HCT116 (cell line): ENCODE measurements at regions not wholly inside any gene's neighbourhood (a gene's known extent, or its start where the extent isn't known, plus 50 kb on each side); places are given as distances from the start of the nearest gene placed in this dataset.

Source experiments
- ATAC-seq: fragments of 200-7000 bp; cut with Tn5 transposase; 2 replicates; pipeline ENCODE4 v1.9.1; 2020; ENCODE audit warnings: mild to moderate bottlenecking, moderate library complexity
- BruUV-seq: library from RNA; stranded (reverse); fragments of 400-500 nt; replicated peaks from 2 replicates; lab custom pipeline; 2021; lab: Mats Ljungman, UMichigan
- CTCF ChIA-PET: fragments of 300-600 bp; sonication (Branson Sonifier 250); formaldehyde crosslinking; loops from one replicate; lab custom pipeline; 2021; ENCODE audit warnings: antibody characterized with exemption; lab: Charles Lee
- POLR2A ChIA-PET: fragments of 300-600, 350-600 bp; sonication (Branson Sonifier 250); formaldehyde crosslinking; loops from one replicate; lab custom pipeline; 2021; ENCODE audit warnings: antibody characterized with exemption; lab: Charles Lee
- RAD21 ChIA-PET, 2 experiments: fragments of 300-600 bp; sonication (Branson Sonifier 250); formaldehyde crosslinking; loops; one replicate each; lab custom pipeline; 2023; ENCODE audit warnings: low total read pairs in 2 of 2; ENCODE audit not compliant: uncharacterized antibody in 2 of 2, unreplicated experiment in 2 of 2, low non-redundant PET in 1 of 2; lab: Charles Lee
- DNase-seq: peaks from one replicate; pipeline ENCODE4 v3.0.0-alpha.2; 2010; ENCODE audit warnings: low read depth, low spot score
- H2AFZ ChIP-seq: fragments of 200-600 bp; shearing (Covaris generic), sonication (generic); 2 replicates; pipeline ENCODE4 v1.6.1; 2017; ENCODE audit warnings: low read depth, mixed run types, mixed read lengths, antibody characterized with exemption, low read length; ENCODE audit not compliant: poor library complexity, severe bottlenecking
- H3K27ac ChIP-seq: 2 replicates; pipeline ENCODE4 v1.5.1; 2012; ENCODE audit warnings: low read depth, low read length
- H3K27me3 ChIP-seq: fragments of 200-600 bp; sonication (generic); 2 replicates; pipeline ENCODE4 v1.6.1; 2016; ENCODE audit warnings: mixed run types, low read length, mixed read lengths; ENCODE audit not compliant: insufficient read depth
- H3K36me3 ChIP-seq, 2 experiments: fragments of 200-500 bp in 1 of 2; fragments of 200-600 bp in 1 of 2; sonication (Bioruptor generic) in 1 of 2; sonication (generic) in 1 of 2; 2 replicates each; pipeline versions ENCODE4 v1.5.1 to v1.6.1; 2014 to 2016; ENCODE audit warnings: low read length in 2 of 2, inconsistent platforms in 1 of 2, mixed read lengths in 1 of 2, mixed run types in 1 of 2; ENCODE audit not compliant: insufficient read depth in 2 of 2, control insufficient read depth in 1 of 2
- H3K4me1 ChIP-seq, 2 experiments: fragments of 200-600 bp in 1 of 2; sonication (generic) in 1 of 2; 2 replicates each; pipeline versions ENCODE4 v1.5.1 to v1.6.1; 2012 to 2017; ENCODE audit warnings: low read length in 2 of 2, inconsistent platforms in 1 of 2, mild to moderate bottlenecking in 1 of 2, mixed read lengths in 1 of 2, mixed run types in 1 of 2, moderate library complexity in 1 of 2; ENCODE audit not compliant: insufficient read depth in 2 of 2, control insufficient read depth in 1 of 2
- H3K4me2 ChIP-seq: fragments of 200-600 bp; sonication (generic); 2 replicates; pipeline ENCODE4 v1.6.1; 2017; ENCODE audit warnings: mixed run types, low read length, mixed read lengths
- H3K4me3 ChIP-seq, 2 experiments: fragments of 200-600 bp in 1 of 2; sonication (generic) in 1 of 2; replicated peaks in 1 of 2; 2 replicates each; pipeline ENCODE4 v1.5.1; 2011 to 2016; ENCODE audit warnings: low read length in 2 of 2, control low read depth in 1 of 2, low read depth in 1 of 2, mild to moderate bottlenecking in 1 of 2, mixed read lengths in 1 of 2, mixed run types in 1 of 2
- H3K79me2 ChIP-seq: fragments of 200-600 bp; sonication (generic); 2 replicates; pipeline ENCODE4 v1.6.1; 2017; ENCODE audit warnings: mild to moderate bottlenecking, mixed run types, low read length, moderate library complexity, mixed read lengths; ENCODE audit not compliant: insufficient read depth
- H3K9ac ChIP-seq: fragments of 200-600 bp; sonication (generic); 2 replicates; pipeline ENCODE4 v1.6.1; 2016; ENCODE audit warnings: low read length, mixed read lengths
- H3K9me2 ChIP-seq: fragments of 200-600 bp; sonication (generic), shearing (Covaris generic); 2 replicates; pipeline ENCODE4 v1.6.1; 2017; ENCODE audit warnings: mixed run types, mild to moderate bottlenecking, moderate library complexity; ENCODE audit not compliant: insufficient read depth
- H3K9me3 ChIP-seq, 2 experiments: fragments of 200-500 bp in 1 of 2; fragments of 200-600 bp in 1 of 2; sonication (Bioruptor generic) in 1 of 2; sonication (generic) in 1 of 2; 2 replicates each; pipeline ENCODE4 v1.6.1; 2014 to 2017; ENCODE audit warnings: low read length in 2 of 2, mixed read lengths in 2 of 2, inconsistent platforms in 1 of 2, low read depth in 1 of 2, mild to moderate bottlenecking in 1 of 2, mixed run types in 1 of 2, moderate library complexity in 1 of 2; ENCODE audit not compliant: control insufficient read depth in 1 of 2, insufficient read depth in 1 of 2
- H4K20me1 ChIP-seq: fragments of 200-600 bp; sonication (generic), shearing (Covaris generic); 2 replicates; pipeline ENCODE4 v1.6.1; 2017; ENCODE audit warnings: mixed run types, mild to moderate bottlenecking, moderate library complexity; ENCODE audit not compliant: insufficient read depth
- CBX3 ChIP-seq: IDR thresholded peaks from 2 replicates; pipeline ENCODE4 v1.6.1; 2012; ENCODE audit warnings: low read depth
- EGR1 ChIP-seq: IDR thresholded peaks from 2 replicates; pipeline ENCODE4 v1.6.1; 2012; ENCODE audit warnings: low read depth
- ELF1 ChIP-seq: IDR thresholded peaks from 2 replicates; pipeline ENCODE4 v1.6.1; 2012; ENCODE audit warnings: low read depth, borderline replicate concordance
- EZH2 ChIP-seq: fragments of 200-600 bp; sonication (generic); IDR thresholded peaks from 2 replicates; pipeline ENCODE4 v1.6.1; 2017; ENCODE audit warnings: antibody characterized with exemption, mixed run types
- FOSL1 ChIP-seq: IDR thresholded peaks from 2 replicates; pipeline ENCODE4 v1.6.1; 2012; ENCODE audit warnings: low read depth
- JUND ChIP-seq: IDR thresholded peaks from 2 replicates; pipeline ENCODE4 v1.6.1; 2012
- POLR2A ChIP-seq: IDR thresholded peaks from 2 replicates; pipeline ENCODE4 v1.7.0; 2011; ENCODE audit warnings: borderline replicate concordance; ENCODE audit not compliant: insufficient read depth, insufficient read length; ENCODE audit errors: extremely low read depth
- RAD21 ChIP-seq: IDR thresholded peaks from 2 replicates; pipeline ENCODE4 v1.6.1; 2012; ENCODE audit warnings: low read depth, mild to moderate bottlenecking
- SIN3A ChIP-seq: IDR thresholded peaks from 2 replicates; pipeline ENCODE4 v1.6.1; 2012; ENCODE audit warnings: low read depth
- SP1 ChIP-seq: IDR thresholded peaks from 2 replicates; pipeline ENCODE4 v1.6.1; 2012; ENCODE audit warnings: low read depth
- SRF ChIP-seq: IDR thresholded peaks from 2 replicates; pipeline ENCODE4 v1.6.1; 2012; ENCODE audit warnings: low read depth
- TCF7L2 ChIP-seq: IDR thresholded peaks from 2 replicates; pipeline ENCODE4 v1.7.0; 2011; ENCODE audit warnings: borderline replicate concordance, inconsistent platforms; ENCODE audit not compliant: insufficient read depth, insufficient read length; ENCODE audit errors: extremely low read depth
- YY1 ChIP-seq: IDR thresholded peaks from 2 replicates; pipeline ENCODE4 v1.6.1; 2011; ENCODE audit warnings: low read length, low read depth, moderate library complexity, mild to moderate bottlenecking; ENCODE audit not compliant: insufficient replicate concordance; ENCODE audit errors: extremely low read depth
- ZFX ChIP-seq: fragments of 450-650 bp; IDR thresholded peaks from 2 replicates; pipeline ENCODE4 v1.6.1; 2017
- ZNF274 ChIP-seq: fragments of 200-500 bp; sonication (Bioruptor generic); IDR thresholded peaks from 2 replicates; pipeline ENCODE4 v1.6.1; 2014; ENCODE audit warnings: mild to moderate bottlenecking, low read depth, low read length, inconsistent platforms
- intact Hi-C: fragments of 100-400 bp; cut with micrococcal nuclease; formaldehyde crosslinking; loops from 2 replicates; pipeline ENCODE4 v1.10.0; 2022
- TF ChIP-seq, protein P1 (sequence below): IDR thresholded peaks from 2 replicates; pipeline ENCODE4 v1.6.1; 2011; ENCODE audit warnings: mild to moderate bottlenecking, low read length, moderate library complexity; ENCODE audit not compliant: insufficient replicate concordance; ENCODE audit errors: extremely low read depth
- TF ChIP-seq, protein P2 (sequence below): IDR thresholded peaks from 2 replicates; pipeline ENCODE4 v1.6.1; 2012; ENCODE audit warnings: low read depth

DNA sequence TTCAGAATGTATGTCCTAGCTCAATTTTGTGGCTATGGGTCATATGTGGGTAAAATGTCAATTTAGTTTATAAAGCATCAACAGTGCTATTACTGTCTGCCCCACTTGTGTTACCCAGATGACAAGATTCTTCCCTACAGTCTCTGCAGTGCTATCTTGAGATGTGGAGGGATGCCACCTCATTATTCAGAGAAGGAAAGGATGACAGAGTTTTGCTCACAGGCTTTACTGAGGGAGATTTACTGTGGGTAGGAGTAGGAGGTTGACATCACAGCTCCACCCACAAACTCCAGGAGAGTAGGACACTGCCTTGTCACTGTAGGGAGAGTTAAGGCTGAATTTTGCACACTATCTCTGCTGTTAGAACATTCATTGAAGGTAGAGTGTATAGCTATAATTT lies 359.3 kb downstream of the HTR1A start:
- Histone ChIP-seq H3K4me2 (no peak overlapping the region), H3K9me2 (no peaks in the 10 kb centered on the region), H3K4me1 (no peaks in the 10 kb centered on the region), H3K27me3 (no peaks in the 10 kb centered on the region), H2AFZ (no peak overlapping the region), H3K36me3 (no peaks in the 10 kb centered on the region), H3K4me3 (no peak overlapping the region), H3K27ac (no peak overlapping the region), H3K9me3 (peaks cover 5 to 9% of the 10 kb centered on the region in 2 experiments; a peak in 2 of 4 replicates), H3K9ac (no peak overlapping the region), H3K79me2 (no peaks in the 10 kb centered on the region), H4K20me1 (no peaks in the 10 kb centered on the region)
- DNase-seq (no peak), ATAC-seq (no peak)
- ChIA-PET CTCF (no interaction called here), RAD21 (no interaction called here), POLR2A (no interaction called here)
- intact Hi-C loops: no loop called here
- BruUV-seq: no TSS peak
- TF ChIP-seq POLR2A (no peak), CBX3 (no peak), EGR1 (no peak), TCF7L2 (no peak), ELF1 (no peak), FOSL1 (no peak), EZH2 (no peak), SIN3A (no peak), ZNF274 (no peak), JUND (no peak), ZFX (no peak), SP1 (no peak), RAD21 (no peak), SRF (no peak), YY1 (no peak)
- TF ChIP-seq, protein P1, sequence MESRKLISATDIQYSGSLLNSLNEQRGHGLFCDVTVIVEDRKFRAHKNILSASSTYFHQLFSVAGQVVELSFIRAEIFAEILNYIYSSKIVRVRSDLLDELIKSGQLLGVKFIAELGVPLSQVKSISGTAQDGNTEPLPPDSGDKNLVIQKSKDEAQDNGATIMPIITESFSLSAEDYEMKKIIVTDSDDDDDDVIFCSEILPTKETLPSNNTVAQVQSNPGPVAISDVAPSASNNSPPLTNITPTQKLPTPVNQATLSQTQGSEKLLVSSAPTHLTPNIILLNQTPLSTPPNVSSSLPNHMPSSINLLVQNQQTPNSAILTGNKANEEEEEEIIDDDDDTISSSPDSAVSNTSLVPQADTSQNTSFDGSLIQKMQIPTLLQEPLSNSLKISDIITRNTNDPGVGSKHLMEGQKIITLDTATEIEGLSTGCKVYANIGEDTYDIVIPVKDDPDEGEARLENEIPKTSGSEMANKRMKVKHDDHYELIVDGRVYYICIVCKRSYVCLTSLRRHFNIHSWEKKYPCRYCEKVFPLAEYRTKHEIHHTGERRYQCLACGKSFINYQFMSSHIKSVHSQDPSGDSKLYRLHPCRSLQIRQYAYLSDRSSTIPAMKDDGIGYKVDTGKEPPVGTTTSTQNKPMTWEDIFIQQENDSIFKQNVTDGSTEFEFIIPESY: no peak
- TF ChIP-seq, protein P2, sequence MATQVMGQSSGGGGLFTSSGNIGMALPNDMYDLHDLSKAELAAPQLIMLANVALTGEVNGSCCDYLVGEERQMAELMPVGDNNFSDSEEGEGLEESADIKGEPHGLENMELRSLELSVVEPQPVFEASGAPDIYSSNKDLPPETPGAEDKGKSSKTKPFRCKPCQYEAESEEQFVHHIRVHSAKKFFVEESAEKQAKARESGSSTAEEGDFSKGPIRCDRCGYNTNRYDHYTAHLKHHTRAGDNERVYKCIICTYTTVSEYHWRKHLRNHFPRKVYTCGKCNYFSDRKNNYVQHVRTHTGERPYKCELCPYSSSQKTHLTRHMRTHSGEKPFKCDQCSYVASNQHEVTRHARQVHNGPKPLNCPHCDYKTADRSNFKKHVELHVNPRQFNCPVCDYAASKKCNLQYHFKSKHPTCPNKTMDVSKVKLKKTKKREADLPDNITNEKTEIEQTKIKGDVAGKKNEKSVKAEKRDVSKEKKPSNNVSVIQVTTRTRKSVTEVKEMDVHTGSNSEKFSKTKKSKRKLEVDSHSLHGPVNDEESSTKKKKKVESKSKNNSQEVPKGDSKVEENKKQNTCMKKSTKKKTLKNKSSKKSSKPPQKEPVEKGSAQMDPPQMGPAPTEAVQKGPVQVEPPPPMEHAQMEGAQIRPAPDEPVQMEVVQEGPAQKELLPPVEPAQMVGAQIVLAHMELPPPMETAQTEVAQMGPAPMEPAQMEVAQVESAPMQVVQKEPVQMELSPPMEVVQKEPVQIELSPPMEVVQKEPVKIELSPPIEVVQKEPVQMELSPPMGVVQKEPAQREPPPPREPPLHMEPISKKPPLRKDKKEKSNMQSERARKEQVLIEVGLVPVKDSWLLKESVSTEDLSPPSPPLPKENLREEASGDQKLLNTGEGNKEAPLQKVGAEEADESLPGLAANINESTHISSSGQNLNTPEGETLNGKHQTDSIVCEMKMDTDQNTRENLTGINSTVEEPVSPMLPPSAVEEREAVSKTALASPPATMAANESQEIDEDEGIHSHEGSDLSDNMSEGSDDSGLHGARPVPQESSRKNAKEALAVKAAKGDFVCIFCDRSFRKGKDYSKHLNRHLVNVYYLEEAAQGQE: no peak
